Cardiac fibroblast (primary cell): ENCODE measurements at regions not wholly inside any gene's neighbourhood (a gene's known extent, or its start where the extent isn't known, plus 50 kb on each side); places are given as distances from the start of the nearest gene placed in this dataset.
"Not testable (repeated sequence)": the region's sequence is repeated elsewhere in the genome, so short reads cannot be mapped to it uniquely, and the experiment has no call there.

Experiments
- DNase-seq, 2 donors: peaks; one replicate each; pipeline versions ENCODE4 v3.0.0 to v3.0.0-alpha.2; 2010; ENCODE audit warnings: low read depth in 2 of 2
- H3K4me3 ChIP-seq, 2 donors: replicated peaks in 1 of 2; 1 replicate in 1 of 2; 2 replicates in 1 of 2; pipeline ENCODE4 v1.5.1; 2011; ENCODE audit warnings: low read depth in 2 of 2, low read length in 2 of 2, mild to moderate bottlenecking in 2 of 2, moderate library complexity in 1 of 2
- CTCF ChIP-seq: IDR thresholded peaks from one replicate; pipeline ENCODE4 v1.5.1; 2011; ENCODE audit warnings: low read depth, mild to moderate bottlenecking, low read length, inconsistent platforms

GRCh38 chr4:95779447-95779846 lies 60.4 kb upstream of the PDHA2 start:
- no peak overlapping the region for H3K4me3 ChIP-seq
- TF ChIP-seq CTCF, result no peak

GRCh38 chr4:95778666-95779065 lies 61.2 kb upstream of the PDHA2 start:
- TF ChIP-seq CTCF, result no peak
- no peak overlapping the region for H3K4me3 ChIP-seq
- no peak for DNase-seq

More at GRCh38 chr4:95779447-95779846, 60.4 kb upstream of the PDHA2 start:
- no peak for DNase-seq

GRCh38 chr4:95770605-95771004 lies 69.3 kb upstream of the PDHA2 start:
- not testable (repeated sequence) for DNase-seq

GRCh38 chr4:95764961-95765360 lies 74.9 kb upstream of the PDHA2 start:
- no peak overlapping the region for H3K4me3 ChIP-seq
- no peak for DNase-seq
- no peak for TF ChIP-seq CTCF

More at GRCh38 chr4:95770605-95771004, 69.3 kb upstream of the PDHA2 start:
- not testable (repeated sequence) for H3K4me3 ChIP-seq

GRCh38 chr4:95761871-95762270 lies 78.0 kb upstream of the PDHA2 start:
- no peak for TF ChIP-seq CTCF
- H3K4me3 ChIP-seq, result no peak overlapping the region
- DNase-seq, result peak in 1 of 2 donors; percentile 64

GRCh38 chr4:95761426-95761825 lies 78.5 kb upstream of the PDHA2 start:
- peak; percentile 80 to 82 for DNase-seq
- TF ChIP-seq CTCF, result no peak
- H3K4me3 ChIP-seq, result no peak overlapping the region

GRCh38 chr4:95760646-95761045 lies 79.2 kb upstream of the PDHA2 start:
- H3K4me3 ChIP-seq, result not testable (repeated sequence)
- peak in 1 of 2 donors; percentile 18 for DNase-seq

- DNase-seq, result peak; percentile 13 to 22
- H3K4me3 ChIP-seq, result no peak overlapping the region
- no peak for TF ChIP-seq CTCF
Observed at GRCh38 chr4:95758001-95758400, 81.9 kb upstream of the PDHA2 start.
